HCT116 (cell line): ENCODE measurements at regions not wholly inside any gene's neighbourhood (a gene's known extent, or its start where the extent isn't known, plus 50 kb on each side); places are given as distances from the start of the nearest gene placed in this dataset.

Experiments
- ATAC-seq: fragments of 200-7000 bp; cut with Tn5 transposase; 2 replicates; pipeline ENCODE4 v1.9.1; 2020; ENCODE audit warnings: mild to moderate bottlenecking, moderate library complexity
- BruUV-seq: library from RNA; stranded (reverse); fragments of 400-500 nt; replicated peaks from 2 replicates; lab custom pipeline; 2021; lab: Mats Ljungman, UMichigan
- CTCF ChIA-PET: fragments of 300-600 bp; sonication (Branson Sonifier 250); formaldehyde crosslinking; loops from one replicate; lab custom pipeline; 2021; ENCODE audit warnings: antibody characterized with exemption; lab: Charles Lee
- POLR2A ChIA-PET: fragments of 300-600, 350-600 bp; sonication (Branson Sonifier 250); formaldehyde crosslinking; loops from one replicate; lab custom pipeline; 2021; ENCODE audit warnings: antibody characterized with exemption; lab: Charles Lee
- RAD21 ChIA-PET, 2 experiments: fragments of 300-600 bp; sonication (Branson Sonifier 250); formaldehyde crosslinking; loops; one replicate each; lab custom pipeline; 2023; ENCODE audit warnings: low total read pairs in 2 of 2; ENCODE audit not compliant: uncharacterized antibody in 2 of 2, unreplicated experiment in 2 of 2, low non-redundant PET in 1 of 2; lab: Charles Lee
- DNase-seq: peaks from one replicate; pipeline ENCODE4 v3.0.0-alpha.2; 2010; ENCODE audit warnings: low read depth, low spot score
- H2AFZ ChIP-seq: fragments of 200-600 bp; shearing (Covaris generic), sonication (generic); 2 replicates; pipeline ENCODE4 v1.6.1; 2017; ENCODE audit warnings: low read depth, mixed run types, mixed read lengths, antibody characterized with exemption, low read length; ENCODE audit not compliant: poor library complexity, severe bottlenecking
- H3K27ac ChIP-seq: 2 replicates; pipeline ENCODE4 v1.5.1; 2012; ENCODE audit warnings: low read depth, low read length
- H3K27me3 ChIP-seq: fragments of 200-600 bp; sonication (generic); 2 replicates; pipeline ENCODE4 v1.6.1; 2016; ENCODE audit warnings: mixed run types, low read length, mixed read lengths; ENCODE audit not compliant: insufficient read depth
- H3K36me3 ChIP-seq, 2 experiments: fragments of 200-500 bp in 1 of 2; fragments of 200-600 bp in 1 of 2; sonication (Bioruptor generic) in 1 of 2; sonication (generic) in 1 of 2; 2 replicates each; pipeline versions ENCODE4 v1.5.1 to v1.6.1; 2014 to 2016; ENCODE audit warnings: low read length in 2 of 2, inconsistent platforms in 1 of 2, mixed read lengths in 1 of 2, mixed run types in 1 of 2; ENCODE audit not compliant: insufficient read depth in 2 of 2, control insufficient read depth in 1 of 2
- H3K4me1 ChIP-seq, 2 experiments: fragments of 200-600 bp in 1 of 2; sonication (generic) in 1 of 2; 2 replicates each; pipeline versions ENCODE4 v1.5.1 to v1.6.1; 2012 to 2017; ENCODE audit warnings: low read length in 2 of 2, inconsistent platforms in 1 of 2, mild to moderate bottlenecking in 1 of 2, mixed read lengths in 1 of 2, mixed run types in 1 of 2, moderate library complexity in 1 of 2; ENCODE audit not compliant: insufficient read depth in 2 of 2, control insufficient read depth in 1 of 2
- H3K4me2 ChIP-seq: fragments of 200-600 bp; sonication (generic); 2 replicates; pipeline ENCODE4 v1.6.1; 2017; ENCODE audit warnings: mixed run types, low read length, mixed read lengths
- H3K4me3 ChIP-seq, 2 experiments: fragments of 200-600 bp in 1 of 2; sonication (generic) in 1 of 2; replicated peaks in 1 of 2; 2 replicates each; pipeline ENCODE4 v1.5.1; 2011 to 2016; ENCODE audit warnings: low read length in 2 of 2, control low read depth in 1 of 2, low read depth in 1 of 2, mild to moderate bottlenecking in 1 of 2, mixed read lengths in 1 of 2, mixed run types in 1 of 2
- H3K79me2 ChIP-seq: fragments of 200-600 bp; sonication (generic); 2 replicates; pipeline ENCODE4 v1.6.1; 2017; ENCODE audit warnings: mild to moderate bottlenecking, mixed run types, low read length, moderate library complexity, mixed read lengths; ENCODE audit not compliant: insufficient read depth
- H3K9ac ChIP-seq: fragments of 200-600 bp; sonication (generic); 2 replicates; pipeline ENCODE4 v1.6.1; 2016; ENCODE audit warnings: low read length, mixed read lengths
- H3K9me2 ChIP-seq: fragments of 200-600 bp; sonication (generic), shearing (Covaris generic); 2 replicates; pipeline ENCODE4 v1.6.1; 2017; ENCODE audit warnings: mixed run types, mild to moderate bottlenecking, moderate library complexity; ENCODE audit not compliant: insufficient read depth
- H3K9me3 ChIP-seq, 2 experiments: fragments of 200-500 bp in 1 of 2; fragments of 200-600 bp in 1 of 2; sonication (Bioruptor generic) in 1 of 2; sonication (generic) in 1 of 2; 2 replicates each; pipeline ENCODE4 v1.6.1; 2014 to 2017; ENCODE audit warnings: low read length in 2 of 2, mixed read lengths in 2 of 2, inconsistent platforms in 1 of 2, low read depth in 1 of 2, mild to moderate bottlenecking in 1 of 2, mixed run types in 1 of 2, moderate library complexity in 1 of 2; ENCODE audit not compliant: control insufficient read depth in 1 of 2, insufficient read depth in 1 of 2
- H4K20me1 ChIP-seq: fragments of 200-600 bp; sonication (generic), shearing (Covaris generic); 2 replicates; pipeline ENCODE4 v1.6.1; 2017; ENCODE audit warnings: mixed run types, mild to moderate bottlenecking, moderate library complexity; ENCODE audit not compliant: insufficient read depth
- CTCF ChIP-seq, 3 experiments: fragments of 200-600 bp in 1 of 3; sonication (generic) in 1 of 3; IDR thresholded peaks in 2 of 3; conservative IDR thresholded peaks in 1 of 3; 2 replicates each; pipeline ENCODE4 v1.5.1; 2012 to 2017; ENCODE audit warnings: low read depth in 2 of 3, low read length in 2 of 3, antibody characterized with exemption in 1 of 3, borderline replicate concordance in 1 of 3, control low read depth in 1 of 3, mild to moderate bottlenecking in 1 of 3, mixed read lengths in 1 of 3, mixed run types in 1 of 3, moderate library complexity in 1 of 3; ENCODE audit not compliant: insufficient read depth in 1 of 3
- EGR1 ChIP-seq: IDR thresholded peaks from 2 replicates; pipeline ENCODE4 v1.6.1; 2012; ENCODE audit warnings: low read depth
- EZH2 ChIP-seq: fragments of 200-600 bp; sonication (generic); IDR thresholded peaks from 2 replicates; pipeline ENCODE4 v1.6.1; 2017; ENCODE audit warnings: antibody characterized with exemption, mixed run types
- EZH2phosphoT487 ChIP-seq: fragments of 200-600 bp; IDR thresholded peaks from 2 replicates; pipeline ENCODE4 v1.6.1; 2018; ENCODE audit warnings: antibody characterized with exemption, borderline replicate concordance
- JUND ChIP-seq: IDR thresholded peaks from 2 replicates; pipeline ENCODE4 v1.6.1; 2012
- POLR2A ChIP-seq: IDR thresholded peaks from 2 replicates; pipeline ENCODE4 v1.7.0; 2011; ENCODE audit warnings: borderline replicate concordance; ENCODE audit not compliant: insufficient read depth, insufficient read length; ENCODE audit errors: extremely low read depth
- POLR2AphosphoS5 ChIP-seq: IDR thresholded peaks from 2 replicates; pipeline ENCODE4 v1.6.1; 2011; ENCODE audit warnings: mild to moderate bottlenecking, low read depth, low read length, moderate library complexity
- SIN3A ChIP-seq: IDR thresholded peaks from 2 replicates; pipeline ENCODE4 v1.6.1; 2012; ENCODE audit warnings: low read depth
- TCF7L2 ChIP-seq: IDR thresholded peaks from 2 replicates; pipeline ENCODE4 v1.7.0; 2011; ENCODE audit warnings: borderline replicate concordance, inconsistent platforms; ENCODE audit not compliant: insufficient read depth, insufficient read length; ENCODE audit errors: extremely low read depth
- ZBTB33 ChIP-seq: IDR thresholded peaks from 2 replicates; pipeline ENCODE4 v1.6.1; 2011; ENCODE audit warnings: mild to moderate bottlenecking, low read length, moderate library complexity; ENCODE audit not compliant: insufficient replicate concordance; ENCODE audit errors: extremely low read depth
- ZFX ChIP-seq: fragments of 450-650 bp; IDR thresholded peaks from 2 replicates; pipeline ENCODE4 v1.6.1; 2017
- intact Hi-C: fragments of 100-400 bp; cut with micrococcal nuclease; formaldehyde crosslinking; loops from 2 replicates; pipeline ENCODE4 v1.10.0; 2022

DNA sequence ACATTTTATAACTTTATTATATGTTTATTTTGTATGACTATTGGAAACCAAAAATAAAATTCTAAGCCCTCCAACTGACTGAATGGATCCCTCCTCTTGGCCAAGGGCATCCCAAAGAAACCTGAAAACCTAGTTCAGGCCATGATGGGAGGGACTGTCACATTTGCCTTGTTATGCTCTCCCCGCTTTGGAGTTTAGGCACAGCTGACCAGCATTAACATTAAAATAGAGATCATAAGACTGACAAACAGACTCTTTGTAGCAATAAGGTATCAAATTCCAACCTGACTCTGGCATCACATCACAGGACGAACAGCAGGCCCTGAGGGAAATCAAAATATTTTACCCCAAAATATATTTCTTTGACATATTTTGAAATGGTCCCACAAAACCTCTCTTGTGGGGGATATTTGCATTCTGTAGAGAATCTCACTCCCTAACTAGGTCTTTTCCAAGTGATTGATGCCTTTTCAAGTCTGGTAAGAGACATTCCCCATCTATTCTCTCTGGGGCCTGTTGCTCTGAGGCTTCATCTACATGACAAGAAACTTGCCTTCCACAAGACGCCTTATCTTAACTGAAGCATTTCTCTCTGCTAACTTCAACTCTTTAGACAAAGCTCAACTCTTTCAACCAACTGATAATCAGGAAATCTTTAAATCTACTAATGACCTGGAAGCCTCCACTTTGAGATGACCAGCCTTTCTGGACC lies 81.8 kb upstream of the PRR23E start:
- ATAC-seq (no peak), DNase-seq (no peak)
- no peak overlapping the region for H3K9ac ChIP-seq
- no peak overlapping the region for H2AFZ ChIP-seq
- no peaks in the 10 kb centered on the region for H3K36me3 ChIP-seq
- ChIA-PET RAD21 (no interaction called here), POLR2A (no interaction called here), CTCF (no interaction called here)
- H3K9me2 ChIP-seq: no peaks in the 10 kb centered on the region
- no peak overlapping the region for H3K27ac ChIP-seq
- BruUV-seq: no TSS peak
- H3K4me1 ChIP-seq: no peaks in the 10 kb centered on the region
- TF ChIP-seq TCF7L2 (no peak), JUND (no peak), SIN3A (no peak), EGR1 (no peak), CTCF (IDR thresholded peaks at IDR 0.05 in 2 of 3, conservative IDR thresholded peaks at IDR 0.05 in 1 of 3; ENCODE audit: borderline replicate concordance in 1 of 3, insufficient read depth in 1 of 3, low read depth in 2 of 3, low read length in 2 of 3) (no peak)
- no peaks in the 10 kb centered on the region for H4K20me1 ChIP-seq
- H3K4me3 ChIP-seq: no peak overlapping the region
- no peaks in the 10 kb centered on the region; the same call in 1 of the 2 replicates for H3K27me3 ChIP-seq
- no peaks in the 10 kb centered on the region for H3K79me2 ChIP-seq
- peaks cover 8% of the 10 kb centered on the region in 2 experiments; a peak in 2 of 4 replicates for H3K9me3 ChIP-seq
- no peak overlapping the region for H3K4me2 ChIP-seq
- intact Hi-C loops: no loop called here

GRCh38 chr3:127112796-127113570 lies 79.9 kb upstream of the PRR23E start:
- no peaks in the 10 kb centered on the region for H3K9me2 ChIP-seq
- intact Hi-C loops: no loop called here
- ATAC-seq: no peak
- no peaks in the 10 kb centered on the region; the same call in 1 of the 2 replicates for H3K27me3 ChIP-seq
- H2AFZ ChIP-seq: no peak overlapping the region
- peaks cover 8% of the 10 kb centered on the region in 2 experiments; a peak in 2 of 4 replicates for H3K9me3 ChIP-seq
- H3K79me2 ChIP-seq: no peaks in the 10 kb centered on the region
- no TSS peak for BruUV-seq
- TF ChIP-seq ZFX (no peak), EZH2phosphoT487 (no peak), EZH2 (no peak), POLR2A (no peak), POLR2AphosphoS5 (no peak), SIN3A (no peak), ZBTB33 (no peak)
- ChIA-PET RAD21 (no interaction called here), POLR2A (no interaction called here), CTCF (no interaction called here)
- no peaks in the 10 kb centered on the region for H4K20me1 ChIP-seq
- no peak for DNase-seq
- H3K4me3 ChIP-seq: no peak overlapping the region
- no peak overlapping the region for H3K9ac ChIP-seq
- no peaks in the 10 kb centered on the region for H3K4me1 ChIP-seq
- no peaks in the 10 kb centered on the region for H3K36me3 ChIP-seq
- H3K4me2 ChIP-seq: no peak overlapping the region
- no peak overlapping the region for H3K27ac ChIP-seq
